ENCODE measurements at regions not wholly inside any gene's neighbourhood (a gene's known extent, or its start where the extent isn't known, plus 50 kb on each side); places are given as distances from the start of the nearest gene placed in this dataset.

DNA sequence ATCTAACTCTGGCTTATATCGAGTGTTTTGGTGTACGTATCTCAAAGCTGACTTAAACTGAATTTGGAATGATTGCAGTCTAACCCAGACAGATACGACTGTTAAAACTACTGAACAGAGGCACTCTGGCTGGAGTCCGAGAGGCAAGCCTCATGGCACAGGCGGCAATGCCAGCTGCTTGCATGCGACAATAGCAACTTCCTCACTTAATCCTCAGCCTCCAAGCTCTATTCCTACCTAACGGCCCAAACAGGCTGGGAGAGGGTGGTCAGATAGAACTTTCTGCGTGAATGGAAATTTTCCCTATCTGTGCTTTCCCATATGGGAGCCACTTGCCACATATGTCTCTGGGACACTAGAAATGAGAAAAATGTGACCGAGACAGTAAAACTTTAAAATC, 292.0 kb upstream of the KLF6 start:
- no peaks in the 10 kb centered on the region for H3K4me1 ChIP-seq (ENCODE audit: insufficient read depth, low read length)
- H3K56ac ChIP-seq (ENCODE audit: insufficient read length, low read depth, low read length): no peak overlapping the region
- no peaks in the 10 kb centered on the region for H4K20me1 ChIP-seq (ENCODE audit: control insufficient read depth, insufficient read depth, insufficient read length)
- no CpG with 5 or more reads among the region's 9 CpGs for WGBS (ENCODE audit: extremely low coverage, insufficient read length, low lambda C conversion rate)
- H2AFZ ChIP-seq (ENCODE audit: low read length): no peak overlapping the region
- H3K79me2 ChIP-seq (ENCODE audit: insufficient read depth, low read length): no peaks in the 10 kb centered on the region
- no peak overlapping the region for H3K4me2 ChIP-seq (ENCODE audit: insufficient read depth, insufficient read length, low read length)
- H3K36me3 Mint-ChIP-seq (ENCODE audit: insufficient read depth in 1 of 3, low read depth in 3 of 3): no peaks in the 10 kb centered on the region
- no peak overlapping the region for H3K14ac ChIP-seq (ENCODE audit: insufficient read depth, low read length)
- no peak overlapping the region for H2BK12ac ChIP-seq (ENCODE audit: insufficient read length, low read depth, low read length)
- H3K79me1 ChIP-seq (ENCODE audit: insufficient read depth, low read depth, low read length, poor library complexity, severe bottlenecking): no peaks in the 10 kb centered on the region
- H3K9me3 ChIP-seq (ENCODE audit: control insufficient read depth, low read depth, low read length): no peaks in the 10 kb centered on the region
- no peak overlapping the region for H2BK15ac ChIP-seq (ENCODE audit: low read depth, low read length)
- no peak overlapping the region for H3T11ph ChIP-seq (ENCODE audit: low read length)
- no peak overlapping the region for H2BK5ac ChIP-seq (ENCODE audit: insufficient read length, low read length)
- H3K27ac Mint-ChIP-seq: no peak overlapping the region
- no peak overlapping the region for H3K27ac ChIP-seq (ENCODE audit: insufficient read length, low read depth, low read length)
- H3K23ac ChIP-seq (ENCODE audit: insufficient read length, low read depth, low read length): no peak overlapping the region
- no peaks in the 10 kb centered on the region for H3K23me2 ChIP-seq (ENCODE audit: insufficient read length, low read depth, low read length, poor library complexity, severe bottlenecking)
- no peak overlapping the region for H2AK5ac ChIP-seq (ENCODE audit: insufficient read length, low read length)
- no peak overlapping the region for H4K5ac ChIP-seq (ENCODE audit: insufficient read length, low read depth, low read length)
- H3K9ac ChIP-seq (ENCODE audit: extremely low read depth, insufficient read length, low read length): no peak overlapping the region
- H3K4ac ChIP-seq (ENCODE audit: low read depth, low read length): no peak overlapping the region
- TF ChIP-seq CTCF (conservative IDR thresholded peaks at IDR 0.05): no peak
- H3K9me3 Mint-ChIP-seq: no peaks in the 10 kb centered on the region; a peak in 1 of 5 replicates
- DNase-seq: no peak
- no peaks in the 10 kb centered on the region for H3K4me1 Mint-ChIP-seq
- H2BK20ac ChIP-seq (ENCODE audit: low read depth, low read length, poor library complexity, severe bottlenecking): no peak overlapping the region
- no peaks in the 10 kb centered on the region for H3K27me3 Mint-ChIP-seq (ENCODE audit: low read depth)
- H3K4me3 Mint-ChIP-seq: no peak overlapping the region
- H4K8ac ChIP-seq (replicated peaks; ENCODE audit: insufficient read length, low read depth, low read length): no peak overlapping the region
- H3K27me3 ChIP-seq (ENCODE audit: insufficient read depth, low read length): no peaks in the 10 kb centered on the region
- H3K18ac ChIP-seq (ENCODE audit: insufficient read length, low read depth, low read length): no peak overlapping the region
- no peak overlapping the region for H4K91ac ChIP-seq (ENCODE audit: insufficient read length, low read depth, low read length)
- H2BK120ac ChIP-seq (ENCODE audit: low read depth, low read length, poor library complexity, severe bottlenecking): no peak overlapping the region
